RWPE1 (cell line): ENCODE measurements at regions not wholly inside any gene's neighbourhood (a gene's known extent, or its start where the extent isn't known, plus 50 kb on each side); places are given as distances from the start of the nearest gene placed in this dataset.
A peak's percentile ranks its signal among the peaks of the same experiment; 100 is the strongest.

Experiments used
- CTCF ChIA-PET: fragments of 350-600 bp; sonication (Branson Sonifier 250); formaldehyde crosslinking; extraction: SDS; loops from one replicate; lab custom pipeline; 2021; lab: Yijun Ruan, JAX
- POLR2A ChIA-PET: fragments of 400-600 bp; formaldehyde crosslinking; extraction: SDS; loops from one replicate; lab custom pipeline; 2020; ENCODE audit warnings: antibody characterized with exemption; ENCODE audit not compliant: low non-redundant PET; lab: Yijun Ruan, JAX
- DNase-seq: peaks from one replicate; pipeline ENCODE4 v3.0.0; 2012; ENCODE audit warnings: low spot score
- H3K27ac ChIP-seq: fragments of 450-650 bp; 2 replicates; pipeline ENCODE4 v1.5.1; 2017
- CTCF ChIP-seq: fragments of 450-650 bp; conservative IDR thresholded peaks from 2 replicates; pipeline ENCODE4 v1.5.1; 2017; ENCODE audit warnings: low read depth, mild to moderate bottlenecking

DNA sequence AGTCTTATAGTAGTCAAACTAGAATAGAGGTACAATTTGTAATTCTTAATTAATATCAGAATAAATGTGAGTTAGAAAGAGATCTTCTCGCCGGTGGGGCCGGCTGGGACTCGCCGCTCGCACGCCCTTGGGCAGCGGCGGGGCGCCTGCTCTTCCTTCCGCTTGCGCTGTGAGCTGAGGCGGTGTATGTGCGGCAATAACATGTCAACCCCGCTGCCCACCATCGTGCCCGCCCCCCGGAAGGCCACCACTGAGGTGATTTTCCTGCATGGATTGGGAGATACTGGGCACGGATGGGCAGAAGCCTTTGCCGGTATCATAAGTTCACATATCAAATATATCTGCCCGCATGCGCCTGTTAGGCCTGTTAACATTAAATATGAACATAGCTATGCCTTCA, 123.7 kb upstream of the OGFRL1 start:
- TF ChIP-seq CTCF = no peak
- ChIA-PET CTCF (interaction anchor here (0.6 to 1.2 kb wide), 2 partner anchors 13 to 1229 kb away, joined by 5 read pairs; no protein-coding TSS in a partner anchor), POLR2A (no interaction called here)
- DNase-seq = no peak
- no peak overlapping the region for H3K27ac ChIP-seq

DNA sequence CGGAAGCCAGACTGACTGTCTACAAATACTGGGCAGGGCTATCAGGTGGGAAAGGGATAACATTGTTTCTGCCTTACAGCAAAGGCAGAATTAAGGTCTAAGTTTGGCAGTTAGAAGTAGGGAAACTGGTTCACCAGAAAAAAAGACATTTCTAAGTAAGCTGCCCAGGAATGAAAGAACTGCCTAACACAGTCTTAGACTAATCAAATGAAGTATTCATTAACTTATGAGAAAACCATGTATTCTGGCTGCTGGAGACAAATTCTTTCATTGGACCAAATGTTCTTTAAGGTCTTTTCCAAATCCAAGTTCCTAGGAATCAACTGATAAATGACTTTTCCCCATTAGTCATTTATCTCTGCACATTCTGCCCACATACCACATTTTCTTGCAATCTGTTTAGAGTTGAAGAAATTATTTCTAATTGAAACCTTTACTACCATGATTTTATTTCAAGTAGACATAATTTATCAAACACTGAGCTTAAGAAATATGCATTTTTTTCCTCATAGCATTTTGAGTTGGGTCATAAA, 120.3 kb upstream of the OGFRL1 start:
- no peak overlapping the region for H3K27ac ChIP-seq
- TF ChIP-seq CTCF = no peak
- POLR2A ChIA-PET = no interaction called here
- DNase-seq = no peak
- CTCF ChIA-PET = no interaction called here

GRCh38 chr6:71171497-71172070, 117.0 kb upstream of the OGFRL1 start:
- H3K27ac ChIP-seq = no peak overlapping the region
- DNase-seq = no peak
- ChIA-PET CTCF (no interaction called here), POLR2A (no interaction called here)
- no peak for TF ChIP-seq CTCF

GRCh38 chr6:71179249-71179885, 109.2 kb upstream of the OGFRL1 start:
- ChIA-PET POLR2A (no interaction called here), CTCF (interaction anchor here (0.6 kb wide), 1 partner anchor 443 kb away, joined by 4 read pairs; no protein-coding TSS in a partner anchor)
- TF ChIP-seq CTCF = no peak

GRCh38 chr6:71181565-71181964, 107.0 kb upstream of the OGFRL1 start:
- peak; percentile 87 for DNase-seq
- TF ChIP-seq CTCF = no peak
- no peak overlapping the region for H3K27ac ChIP-seq
- CTCF ChIA-PET = no interaction called here
- POLR2A ChIA-PET = no interaction called here

More at GRCh38 chr6:71179249-71179885, 109.2 kb upstream of the OGFRL1 start:
- H3K27ac ChIP-seq = no peak overlapping the region
- no peak for DNase-seq

GRCh38 chr6:71187141-71187540, 101.5 kb upstream of the OGFRL1 start:
- TF ChIP-seq CTCF = no peak
- ChIA-PET CTCF (no interaction called here), POLR2A (no interaction called here)
- no peak for DNase-seq
- no peak overlapping the region for H3K27ac ChIP-seq
